ENCODE measurements at regions not wholly inside any gene's neighbourhood (a gene's known extent, or its start where the extent isn't known, plus 50 kb on each side); places are given as distances from the start of the nearest gene placed in this dataset.
A peak's percentile ranks its signal among the peaks of the same experiment; 100 is the strongest.

DNA sequence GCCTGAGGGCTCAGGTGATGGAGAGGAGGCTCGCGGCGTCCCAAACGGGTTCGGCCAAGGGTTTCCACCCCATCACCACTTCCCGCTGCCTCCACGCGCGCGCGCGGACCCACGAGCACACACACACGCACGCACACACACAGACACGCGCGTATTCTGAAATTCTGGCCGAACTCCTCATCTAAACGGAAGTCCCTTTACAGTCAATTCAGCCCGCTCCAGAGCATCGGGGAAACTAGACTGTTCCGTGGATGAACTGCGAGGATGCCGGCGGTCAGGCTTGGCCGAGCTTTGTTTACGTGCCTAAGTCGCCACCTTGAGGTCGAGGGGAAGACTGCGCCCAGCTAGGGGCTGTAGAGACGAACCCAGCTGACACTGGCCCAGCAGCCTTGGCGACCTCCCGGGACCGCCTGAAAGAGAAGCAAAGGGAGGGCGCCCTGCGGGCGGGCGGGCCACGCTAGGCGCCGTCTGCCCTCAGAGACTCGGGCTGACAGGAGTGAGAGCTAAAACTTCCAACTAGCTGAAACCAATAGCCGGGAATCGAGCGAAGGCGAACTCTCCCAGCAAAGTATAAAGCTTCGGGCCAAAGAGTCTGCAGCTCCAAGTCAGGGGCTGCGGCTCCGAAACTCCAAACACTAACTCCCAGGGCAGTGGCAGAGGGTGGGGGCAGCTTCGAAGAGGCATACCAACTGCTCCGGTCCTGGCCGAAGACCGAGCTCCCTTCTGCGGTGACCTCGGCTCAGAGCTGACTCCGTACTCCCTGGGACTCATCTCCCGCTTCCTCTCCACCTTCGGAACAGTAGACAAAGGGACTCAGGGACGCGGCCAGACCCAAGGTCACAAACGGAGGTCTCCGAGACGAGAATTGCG, 124.7 kb upstream of the C11orf58 start:
- Histone ChIP-seq H3K9me3 (ENCODE audit: control insufficient read depth in 1 of 2, low read length in 2 of 2) (no peaks in the 10 kb centered on the region), H3K27me3 (ENCODE audit: insufficient read depth, low read length) (peaks cover 50% of the 10 kb centered on the region), H3K27ac (ENCODE audit: low read depth, low read length) (no peak overlapping the region), H3K4me3 (ENCODE audit: low read length in 2 of 2) (peak overlapping the region in 1 of 2 donors; percentile 13), H3K36me3 (ENCODE audit: insufficient read depth, low read length) (no peaks in the 10 kb centered on the region), H3K4me1 (ENCODE audit: insufficient read depth, low read length) (peaks cover 19% of the 10 kb centered on the region)
- intact Hi-C loops (cut with micrococcal nuclease): no loop called here
- peaks cover 43% of the 10 kb centered on the region in 2 donors for H3K27me3 Mint-ChIP-seq
- peak in 4 of 5 donors; percentile 42 to 50 (median 47) for DNase-seq
- no peaks in the 10 kb centered on the region for H3K36me3 Mint-ChIP-seq
- ChIA-PET POLR2A (ENCODE audit: partially characterized antibody) (no interaction called here), CTCF (ENCODE audit: partially characterized antibody) (interaction anchor here (0.8 to 2.5 kb wide), 10 partner anchors 9 to 1705 kb away, joined by 3 to 8 read pairs (median 6); no protein-coding TSS in a partner anchor)
- H3K27ac Mint-ChIP-seq: peak overlapping the region in 1 of 7 donors; percentile 30
- H3K4me1 Mint-ChIP-seq: peaks cover 9 to 33% (median 26%) of the 10 kb centered on the region in 4 donors
- H3K4me3 Mint-ChIP-seq: peak overlapping the region; percentile 66 to 83 (median 80)
- peaks cover 0 to 8% (median 0%) of the 10 kb centered on the region in 8 donors for H3K9me3 Mint-ChIP-seq

- ChIA-PET CTCF (ENCODE audit: partially characterized antibody) (interaction anchor here (1.0 to 2.5 kb wide), 8 partner anchors 8 to 1705 kb away, joined by 3 to 8 read pairs (median 6); no protein-coding TSS in a partner anchor), POLR2A (ENCODE audit: partially characterized antibody) (no interaction called here)
- Histone ChIP-seq H3K27ac (ENCODE audit: low read depth, low read length) (no peak overlapping the region), H3K9me3 (ENCODE audit: control insufficient read depth in 1 of 2, low read length in 2 of 2) (no peaks in the 10 kb centered on the region), H3K4me1 (ENCODE audit: insufficient read depth, low read length) (peaks cover 19% of the 10 kb centered on the region), H3K27me3 (ENCODE audit: insufficient read depth, low read length) (peaks cover 55% of the 10 kb centered on the region), H3K36me3 (ENCODE audit: insufficient read depth, low read length) (no peaks in the 10 kb centered on the region), H3K4me3 (ENCODE audit: low read length in 2 of 2) (peak overlapping the region in 1 of 2 donors; percentile 13)
- peaks cover 0 to 8% (median 0%) of the 10 kb centered on the region in 8 donors for H3K9me3 Mint-ChIP-seq
- DNase-seq: no peak
- peak overlapping the region in 1 of 7 donors; percentile 30 for H3K27ac Mint-ChIP-seq
- intact Hi-C loops (cut with micrococcal nuclease): no loop called here
- peak overlapping the region; percentile 66 to 83 (median 80) for H3K4me3 Mint-ChIP-seq
- H3K4me1 Mint-ChIP-seq: peaks cover 9 to 33% (median 26%) of the 10 kb centered on the region in 4 donors
- peaks cover 39 to 41% of the 10 kb centered on the region in 2 donors for H3K27me3 Mint-ChIP-seq
- no peaks in the 10 kb centered on the region for H3K36me3 Mint-ChIP-seq
Measured at GRCh38 chr11:16613262-16613511, 125.3 kb upstream of the C11orf58 start.

GRCh38 chr11:16612566-16613261, 125.7 kb upstream of the C11orf58 start:
- DNase-seq: no peak
- H3K36me3 ChIP-seq (ENCODE audit: insufficient read depth, low read length): no peaks in the 10 kb centered on the region
- H3K4me1 ChIP-seq (ENCODE audit: insufficient read depth, low read length): peaks cover 21% of the 10 kb centered on the region
- ChIA-PET POLR2A (ENCODE audit: partially characterized antibody) (no interaction called here), CTCF (ENCODE audit: partially characterized antibody) (interaction anchor here (0.6 to 2.5 kb wide), 4 partner anchors 8 to 655 kb away, joined by 3 to 8 read pairs (median 4); no protein-coding TSS in a partner anchor)
- H3K9me3 Mint-ChIP-seq: peaks cover 0 to 8% (median 0%) of the 10 kb centered on the region in 8 donors
- peaks cover 9 to 33% (median 26%) of the 10 kb centered on the region in 4 donors for H3K4me1 Mint-ChIP-seq
- no peaks in the 10 kb centered on the region for H3K36me3 Mint-ChIP-seq
- no peak overlapping the region for H3K4me3 ChIP-seq (ENCODE audit: low read length in 2 of 2)
- no peak overlapping the region for H3K27ac ChIP-seq (ENCODE audit: low read depth, low read length)
- H3K9me3 ChIP-seq (ENCODE audit: control insufficient read depth in 1 of 2, low read length in 2 of 2): no peaks in the 10 kb centered on the region
- peak overlapping the region in 1 of 7 donors; percentile 72 for H3K27ac Mint-ChIP-seq
- intact Hi-C loops (cut with micrococcal nuclease): no loop called here
- peaks cover 60% of the 10 kb centered on the region for H3K27me3 ChIP-seq (ENCODE audit: insufficient read depth, low read length)
- peaks cover 39 to 41% of the 10 kb centered on the region in 2 donors for H3K27me3 Mint-ChIP-seq
- H3K4me3 Mint-ChIP-seq: peak overlapping the region; percentile 45 to 83 (median 80)

DNA sequence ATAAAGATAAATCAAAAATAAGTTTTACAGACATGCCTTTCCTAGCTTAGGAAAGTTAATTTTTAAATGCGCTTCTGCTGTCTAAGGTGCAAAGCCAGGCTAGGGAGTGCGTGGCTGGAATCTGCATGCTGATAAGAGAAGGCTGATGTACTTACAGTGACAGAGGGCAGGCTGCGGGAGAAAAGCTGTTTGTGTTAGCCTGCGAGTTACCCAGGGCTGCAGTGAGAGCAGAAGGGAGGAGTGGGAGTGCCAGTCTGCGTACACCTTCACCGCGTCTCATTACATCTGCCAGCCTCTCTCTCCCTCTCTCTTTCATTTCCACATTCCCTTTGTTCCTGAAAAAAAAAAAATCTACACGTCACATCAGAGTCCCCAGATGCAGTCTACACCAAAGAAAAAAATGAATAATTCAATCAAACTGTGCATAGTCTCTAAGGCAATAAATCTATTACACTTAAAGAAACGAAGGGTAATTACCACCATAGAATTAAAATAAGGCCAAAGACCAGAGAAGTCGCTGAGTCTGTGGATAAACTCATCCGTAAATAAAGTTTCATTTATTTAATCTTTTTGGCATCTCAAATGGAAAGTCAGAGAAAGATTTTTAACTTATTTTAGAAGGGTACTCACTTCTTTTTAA, 126.4 kb upstream of the C11orf58 start:
- Histone ChIP-seq H3K9me3 (ENCODE audit: control insufficient read depth in 1 of 2, low read length in 2 of 2) (no peaks in the 10 kb centered on the region), H3K4me1 (ENCODE audit: insufficient read depth, low read length) (peaks cover 28% of the 10 kb centered on the region), H3K27me3 (ENCODE audit: insufficient read depth, low read length) (peaks cover 67% of the 10 kb centered on the region), H3K36me3 (ENCODE audit: insufficient read depth, low read length) (no peaks in the 10 kb centered on the region), H3K27ac (ENCODE audit: low read depth, low read length) (no peak overlapping the region), H3K4me3 (ENCODE audit: low read length in 2 of 2) (no peak overlapping the region)
- Mint-ChIP-seq H3K4me1 (peaks cover 11 to 33% (median 26%) of the 10 kb centered on the region in 4 donors), H3K27ac (peak overlapping the region in 1 of 7 donors; percentile 19), H3K9me3 (peaks cover 0 to 8% (median 0%) of the 10 kb centered on the region in 8 donors), H3K4me3 (peak overlapping the region in 4 of 8 donors; percentile 3 to 66 (median 11)), H3K36me3 (no peaks in the 10 kb centered on the region), H3K27me3 (peaks cover 39 to 40% of the 10 kb centered on the region in 2 donors)
- POLR2A ChIA-PET (ENCODE audit: partially characterized antibody): no interaction called here
- CTCF ChIA-PET (ENCODE audit: partially characterized antibody): interaction anchor here (1.2 kb wide), 1 partner anchor 10 kb away, joined by 3 read pairs; no protein-coding TSS in a partner anchor
- no peak for DNase-seq
- intact Hi-C loops (cut with micrococcal nuclease): no loop called here

DNA sequence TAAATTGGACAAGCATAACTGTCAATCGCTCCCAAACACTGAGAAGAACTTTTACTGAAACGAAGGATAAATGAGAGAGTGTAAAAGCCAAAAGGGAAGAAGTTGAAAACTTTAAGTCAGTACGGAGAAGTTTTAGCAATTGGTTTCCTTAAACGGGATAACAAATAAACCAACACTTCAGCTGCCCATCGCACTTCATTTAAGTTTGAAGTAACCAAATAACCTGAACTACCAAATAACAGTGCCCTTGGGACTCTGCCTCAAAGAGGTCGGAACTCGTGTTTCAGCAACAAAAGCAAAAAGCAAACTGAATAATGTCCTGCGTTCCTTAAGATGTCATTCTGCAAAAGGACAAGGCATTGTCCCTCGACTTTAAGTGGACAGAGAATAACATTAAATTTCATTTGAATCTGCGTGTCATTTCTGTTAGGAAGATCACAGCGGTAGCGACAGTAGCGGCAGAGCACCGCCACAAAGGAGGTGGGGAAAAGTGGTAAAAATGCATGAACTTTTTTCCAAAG, 127.0 kb upstream of the C11orf58 start:
- POLR2A ChIA-PET (ENCODE audit: partially characterized antibody): no interaction called here
- no peak for DNase-seq
- intact Hi-C loops (cut with micrococcal nuclease): no loop called here
- H3K9me3 ChIP-seq (ENCODE audit: control insufficient read depth in 1 of 2, low read length in 2 of 2): no peaks in the 10 kb centered on the region
- H3K4me3 ChIP-seq (ENCODE audit: low read length in 2 of 2): no peak overlapping the region
- CTCF ChIA-PET (ENCODE audit: partially characterized antibody): no interaction called here
- peaks cover 71% of the 10 kb centered on the region for H3K27me3 ChIP-seq (ENCODE audit: insufficient read depth, low read length)
- peaks cover 34% of the 10 kb centered on the region for H3K4me1 ChIP-seq (ENCODE audit: insufficient read depth, low read length)
- H3K4me3 Mint-ChIP-seq: peak overlapping the region in 4 of 8 donors; percentile 6 to 51 (median 22)
- H3K4me1 Mint-ChIP-seq: peaks cover 13 to 36% (median 28%) of the 10 kb centered on the region in 4 donors
- peaks cover 0 to 10% (median 1%) of the 10 kb centered on the region in 8 donors for H3K9me3 Mint-ChIP-seq
- no peak overlapping the region for H3K27ac Mint-ChIP-seq
- no peak overlapping the region for H3K27ac ChIP-seq (ENCODE audit: low read depth, low read length)
- peaks cover 40 to 42% of the 10 kb centered on the region in 2 donors for H3K27me3 Mint-ChIP-seq
- H3K36me3 ChIP-seq (ENCODE audit: insufficient read depth, low read length): no peaks in the 10 kb centered on the region
- no peaks in the 10 kb centered on the region for H3K36me3 Mint-ChIP-seq

GRCh38 chr11:16610738-16611388, 127.6 kb upstream of the C11orf58 start:
- Histone ChIP-seq H3K4me3 (ENCODE audit: low read length in 2 of 2) (no peak overlapping the region), H3K27ac (ENCODE audit: low read depth, low read length) (no peak overlapping the region), H3K4me1 (ENCODE audit: insufficient read depth, low read length) (peaks cover 39% of the 10 kb centered on the region), H3K9me3 (ENCODE audit: control insufficient read depth in 1 of 2, low read length in 2 of 2) (no peaks in the 10 kb centered on the region), H3K36me3 (ENCODE audit: insufficient read depth, low read length) (no peaks in the 10 kb centered on the region), H3K27me3 (ENCODE audit: insufficient read depth, low read length) (peaks cover 74% of the 10 kb centered on the region)
- Mint-ChIP-seq H3K9me3 (peaks cover 0 to 13% (median 6%) of the 10 kb centered on the region in 8 donors), H3K27ac (no peak overlapping the region), H3K27me3 (peaks cover 42 to 46% of the 10 kb centered on the region in 2 donors), H3K4me3 (peak overlapping the region in 1 of 8 donors; percentile 51), H3K36me3 (peaks cover 3 to 4% of the 10 kb centered on the region in 2 donors), H3K4me1 (peaks cover 17 to 42% (median 33%) of the 10 kb centered on the region in 4 donors)
- no peak for DNase-seq
- ChIA-PET CTCF (ENCODE audit: partially characterized antibody) (no interaction called here), POLR2A (ENCODE audit: partially characterized antibody) (no interaction called here)
- intact Hi-C loops (cut with micrococcal nuclease): no loop called here
